ENCODE measurements at regions not wholly inside any gene's neighbourhood (a gene's known extent, or its start where the extent isn't known, plus 50 kb on each side); places are given as distances from the start of the nearest gene placed in this dataset.

- H3K9ac ChIP-seq (ENCODE audit: low read length), result no peak overlapping the region
- no peaks in the 10 kb centered on the region for H3K79me2 ChIP-seq (ENCODE audit: insufficient read depth, low read length)
- no peaks in the 10 kb centered on the region for H3F3A ChIP-seq (ENCODE audit: insufficient read depth, low read length)
- no peak overlapping the region for H3K27ac ChIP-seq (ENCODE audit: low read depth, low read length, poor library complexity, severe bottlenecking)
- no peaks in the 10 kb centered on the region for H3K4me1 ChIP-seq (ENCODE audit: insufficient read depth, low read length, severe bottlenecking)
- H3K27me3 ChIP-seq (ENCODE audit: insufficient read depth, low read length), result peaks cover 6% of the 10 kb centered on the region; the same call in 1 of the 2 replicates
- TF ChIP-seq EZH2 (IDR thresholded peaks at IDR 0.05; ENCODE audit: borderline replicate concordance, low read length), result no peak
- no peak for TF ChIP-seq CTCF (IDR thresholded peaks at IDR 0.05; ENCODE audit: low read length)
- H3K4me3 ChIP-seq (ENCODE audit: low read depth, low read length, poor library complexity, severe bottlenecking), result no peak overlapping the region
- H3K4me2 ChIP-seq (ENCODE audit: low read length), result no peak overlapping the region
- H3K9me2 ChIP-seq (ENCODE audit: low read depth, low read length), result no peaks in the 10 kb centered on the region
- H3K36me3 ChIP-seq (ENCODE audit: insufficient read depth, low read length), result no peaks in the 10 kb centered on the region; the same call in 1 of the 2 replicates
- H3K9me3 ChIP-seq (ENCODE audit: low read length), result no peaks in the 10 kb centered on the region
- no peak overlapping the region for H2AFZ ChIP-seq (ENCODE audit: low read length)
- no peaks in the 10 kb centered on the region for H4K20me1 ChIP-seq (ENCODE audit: insufficient read depth, low read length)
These were observed 54.4 kb upstream of the RPL38 start for GRCh38 chr17:74148901-74149596.

GRCh38 chr17:74149597-74150427, 53.7 kb upstream of the RPL38 start:
- Histone ChIP-seq H3K27me3 (ENCODE audit: insufficient read depth, low read length) (peaks cover 6% of the 10 kb centered on the region; the same call in 1 of the 2 replicates), H3K4me1 (ENCODE audit: insufficient read depth, low read length, severe bottlenecking) (no peaks in the 10 kb centered on the region), H3K4me3 (ENCODE audit: low read depth, low read length, poor library complexity, severe bottlenecking) (no peak overlapping the region), H3F3A (ENCODE audit: insufficient read depth, low read length) (no peaks in the 10 kb centered on the region), H3K9ac (ENCODE audit: low read length) (no peak overlapping the region), H3K9me3 (ENCODE audit: low read length) (no peaks in the 10 kb centered on the region), H3K36me3 (ENCODE audit: insufficient read depth, low read length) (no peaks in the 10 kb centered on the region), H3K27ac (ENCODE audit: low read depth, low read length, poor library complexity, severe bottlenecking) (no peak overlapping the region), H2AFZ (ENCODE audit: low read length) (no peak overlapping the region), H3K79me2 (ENCODE audit: insufficient read depth, low read length) (no peaks in the 10 kb centered on the region), H3K4me2 (ENCODE audit: low read length) (no peak overlapping the region), H3K9me2 (ENCODE audit: low read depth, low read length) (no peaks in the 10 kb centered on the region), H4K20me1 (ENCODE audit: insufficient read depth, low read length) (no peaks in the 10 kb centered on the region)
- TF ChIP-seq EZH2 (IDR thresholded peaks at IDR 0.05; ENCODE audit: borderline replicate concordance, low read length) (no peak), CTCF (IDR thresholded peaks at IDR 0.05; ENCODE audit: low read length) (no peak)

GRCh38 chr17:74150428-74151025, 53.0 kb upstream of the RPL38 start:
- Histone ChIP-seq H3K79me2 (ENCODE audit: insufficient read depth, low read length) (no peaks in the 10 kb centered on the region), H4K20me1 (ENCODE audit: insufficient read depth, low read length) (no peaks in the 10 kb centered on the region), H2AFZ (ENCODE audit: low read length) (no peak overlapping the region), H3K4me1 (ENCODE audit: insufficient read depth, low read length, severe bottlenecking) (no peaks in the 10 kb centered on the region), H3K27ac (ENCODE audit: low read depth, low read length, poor library complexity, severe bottlenecking) (no peak overlapping the region), H3K9me2 (ENCODE audit: low read depth, low read length) (no peaks in the 10 kb centered on the region), H3K36me3 (ENCODE audit: insufficient read depth, low read length) (no peaks in the 10 kb centered on the region), H3F3A (ENCODE audit: insufficient read depth, low read length) (no peaks in the 10 kb centered on the region), H3K4me3 (ENCODE audit: low read depth, low read length, poor library complexity, severe bottlenecking) (no peak overlapping the region), H3K9ac (ENCODE audit: low read length) (no peak overlapping the region), H3K4me2 (ENCODE audit: low read length) (no peak overlapping the region), H3K9me3 (ENCODE audit: low read length) (no peaks in the 10 kb centered on the region), H3K27me3 (ENCODE audit: insufficient read depth, low read length) (peaks cover 6% of the 10 kb centered on the region; the same call in 1 of the 2 replicates)
- TF ChIP-seq CTCF (IDR thresholded peaks at IDR 0.05; ENCODE audit: low read length) (no peak), EZH2 (IDR thresholded peaks at IDR 0.05; ENCODE audit: borderline replicate concordance, low read length) (no peak)

All from OCI-LY1 (cell line).